A549 (cell line): ENCODE measurements at regions not wholly inside any gene's neighbourhood (a gene's known extent, or its start where the extent isn't known, plus 50 kb on each side); places are given as distances from the start of the nearest gene placed in this dataset.

Source experiments
- ATAC-seq, 2 experiments: fragments of 200-7000 bp in 1 of 2; fragments of >200 bp in 1 of 2; cut with Nextera tagmentation in 1 of 2; cut with Tn5 transposase in 1 of 2; 3 replicates each; pipeline versions ENCODE4 v1.8.0 to v1.9.1; 2018 to 2020; ENCODE audit warnings: mild to moderate bottlenecking in 1 of 2, moderate library complexity in 1 of 2
- CTCF ChIA-PET: fragments of 300-600 bp; sonication (Branson Sonifier 250); formaldehyde crosslinking; extraction: SDS; loops from one replicate; lab custom pipeline; 2021; ENCODE audit warnings: antibody characterized with exemption, inconsistent platforms; lab: Yijun Ruan, JAX
- POLR2A ChIA-PET: fragments of 350-600 bp; formaldehyde crosslinking; extraction: SDS; loops from one replicate; lab custom pipeline; 2021; ENCODE audit warnings: antibody characterized with exemption, inconsistent platforms; lab: Yijun Ruan, JAX
- DNase-seq, 2 experiments: peaks; one replicate each; pipeline versions ENCODE4 v3.0.0 to v3.0.0-alpha.2; 2011 to 2016; ENCODE audit warnings: low read depth in 1 of 2, low spot score in 1 of 2
- FAIRE-seq: peaks from 2 replicates; lab custom pipeline; 2011; peaks lifted over from hg19 to GRCh38; lab: Jason Lieb, UNC
- H3K27ac ChIP-seq, 2 experiments: fragments of >200 bp; sonication (Bioruptor Twin); formaldehyde crosslinking; 3 replicates each; pipeline ENCODE4 v1.5.1; 2016 to 2017
- H3K4me1 ChIP-seq: fragments of >200 bp; sonication (Bioruptor Twin); formaldehyde crosslinking; 3 replicates; pipeline ENCODE4 v1.6.1; 2016
- H3K4me2 ChIP-seq: fragments of >200 bp; sonication (Bioruptor Twin); formaldehyde crosslinking; 3 replicates; pipeline ENCODE4 v1.6.1; 2016
- H3K4me3 ChIP-seq: fragments of >200 bp; sonication (Bioruptor Twin); formaldehyde crosslinking; 3 replicates; pipeline ENCODE4 v1.5.1; 2016
- H3K9me3 ChIP-seq: fragments of >200 bp; sonication (Bioruptor Twin); formaldehyde crosslinking; 3 replicates; pipeline ENCODE4 v1.6.1; 2016
- CBX2 ChIP-seq: fragments of 200-600 bp; sonication (generic); IDR thresholded peaks from 2 replicates; pipeline ENCODE4 v1.6.1; 2016; ENCODE audit warnings: low read depth, mild to moderate bottlenecking, borderline replicate concordance
- CBX8 ChIP-seq: fragments of 200-600 bp; sonication (generic); IDR thresholded peaks from 2 replicates; pipeline ENCODE4 v1.6.1; 2016
- EHF ChIP-seq: fragments of 250-450 bp; sonication (Bioruptor Pico); IDR thresholded peaks from 2 replicates; pipeline ENCODE4 v1.5.0; 2020; ENCODE audit warnings: mild to moderate bottlenecking
- FOSL2 ChIP-seq, 2 experiments: fragments of 450-650 bp in 1 of 2; fragments of >200 bp in 1 of 2; sonication (Bioruptor Twin) in 1 of 2; formaldehyde crosslinking; IDR thresholded peaks; 2 replicates each; pipeline versions ENCODE4 v1.5.0 to v1.6.1; 2016 to 2020; ENCODE audit warnings: mild to moderate bottlenecking in 1 of 2, moderate library complexity in 1 of 2
- FOXS1 ChIP-seq: fragments of 250-450 bp; sonication (Bioruptor Pico); IDR thresholded peaks from 2 replicates; pipeline ENCODE4 v1.5.0; 2020; ENCODE audit warnings: mild to moderate bottlenecking, moderate library complexity
- GATA3 ChIP-seq: IDR thresholded peaks from 2 replicates; pipeline ENCODE4 v1.6.1; 2012; ENCODE audit warnings: borderline replicate concordance
- HOXA7 ChIP-seq: fragments of 250-450 bp; sonication (Bioruptor Pico); IDR thresholded peaks from 2 replicates; pipeline ENCODE4 v1.5.0; 2020; ENCODE audit warnings: mild to moderate bottlenecking, moderate library complexity
- HOXB13 ChIP-seq: fragments of 250-450 bp; sonication (Bioruptor Pico); IDR thresholded peaks from 2 replicates; pipeline ENCODE4 v1.5.0; 2020; ENCODE audit warnings: low read depth, mild to moderate bottlenecking, moderate library complexity
- HOXB5 ChIP-seq: fragments of 250-450 bp; sonication (Bioruptor Pico); IDR thresholded peaks from 2 replicates; pipeline ENCODE4 v1.5.0; 2020; ENCODE audit warnings: mild to moderate bottlenecking, moderate library complexity
- JUNB ChIP-seq: fragments of >200 bp; sonication (Bioruptor Twin); formaldehyde crosslinking; IDR thresholded peaks from 2 replicates; pipeline ENCODE4 v1.6.1; 2016
- KDM1A ChIP-seq: fragments of 200-600 bp; sonication (generic); IDR thresholded peaks from 2 replicates; pipeline ENCODE4 v1.6.1; 2016; ENCODE audit warnings: low read depth, mild to moderate bottlenecking
- MAX ChIP-seq: IDR thresholded peaks from 2 replicates; pipeline ENCODE4 v1.6.1; 2012
- MAZ ChIP-seq: fragments of 150-350 bp; IDR thresholded peaks from 2 replicates; pipeline ENCODE4 v1.6.1; 2014; ENCODE audit warnings: antibody characterized with exemption, low read depth, low read length, borderline replicate concordance
- MYC ChIP-seq: IDR thresholded peaks from 2 replicates; pipeline ENCODE4 v1.6.1; 2012; ENCODE audit warnings: mild to moderate bottlenecking, inconsistent platforms, low read length, improper control_type of control experiment, borderline replicate concordance
- NR3C1 ChIP-seq: fragments of >200 bp; sonication (Bioruptor Twin); formaldehyde crosslinking; IDR thresholded peaks from 3 replicates; pipeline ENCODE4 v1.6.1; 2017
- PHF8 ChIP-seq: fragments of 200-600 bp; sonication (generic); IDR thresholded peaks from 2 replicates; pipeline ENCODE4 v1.6.1; 2016; ENCODE audit warnings: low read depth, mild to moderate bottlenecking, antibody characterized with exemption, moderate library complexity, borderline replicate concordance
- POLR2A ChIP-seq: IDR thresholded peaks from 2 replicates; pipeline ENCODE4 v1.6.1; 2012; ENCODE audit warnings: mild to moderate bottlenecking, low read length
- POLR2AphosphoS2 ChIP-seq: conservative IDR thresholded peaks from 2 replicates; pipeline ENCODE4 v1.6.1; 2012; ENCODE audit warnings: low read length, improper control_type of control experiment, inconsistent platforms
- RARB ChIP-seq: fragments of 250-450 bp; sonication (Bioruptor Pico); IDR thresholded peaks from 2 replicates; pipeline ENCODE4 v1.8.0; 2021; ENCODE audit warnings: mild to moderate bottlenecking, moderate library complexity
- RCOR1 ChIP-seq: fragments of 150-350 bp; IDR thresholded peaks from 2 replicates; pipeline ENCODE4 v1.6.1; 2014; ENCODE audit warnings: antibody characterized with exemption, low read length, low read depth
- TFCP2L1 ChIP-seq: fragments of 250-450 bp; sonication (Bioruptor Pico); IDR thresholded peaks from 2 replicates; pipeline ENCODE4 v1.5.0; 2021; ENCODE audit warnings: mild to moderate bottlenecking
- TP53 ChIP-seq: fragments of 250-450 bp; sonication (Bioruptor Pico); IDR thresholded peaks from 2 replicates; pipeline ENCODE4 v1.5.0; 2021; ENCODE audit warnings: mild to moderate bottlenecking, moderate library complexity
- ZC3H11A ChIP-seq: fragments of 450-650 bp; IDR thresholded peaks from 2 replicates; pipeline ENCODE4 v1.6.1; 2014; ENCODE audit warnings: antibody characterized with exemption, mild to moderate bottlenecking
- ZFP36 ChIP-seq: fragments of 450-650 bp; IDR thresholded peaks from 2 replicates; pipeline ENCODE4 v1.6.1; 2014; ENCODE audit warnings: borderline replicate concordance; ENCODE audit not compliant: partially characterized antibody
- ZNF302 ChIP-seq: fragments of 250-450 bp; sonication (Bioruptor Pico); IDR thresholded peaks from 2 replicates; pipeline ENCODE4 v1.9.0; 2021; ENCODE audit warnings: inconsistent platforms, mild to moderate bottlenecking, moderate library complexity
- WGBS: methylation state at CpG from one replicate; pipeline ENCODE4 v1.1.6; 2017; ENCODE audit errors: missing lambda C conversion rate; 5-methylcytosine and 5-hydroxymethylcytosine counted together
- TF ChIP-seq, protein P1 (sequence below): fragments of 250-450 bp; sonication (Bioruptor Pico); IDR thresholded peaks from 2 replicates; pipeline ENCODE4 v1.5.0; 2021; ENCODE audit warnings: mild to moderate bottlenecking, moderate library complexity, borderline replicate concordance
- TF ChIP-seq, protein P2 (sequence below): fragments of >200 bp; sonication (Bioruptor Twin); formaldehyde crosslinking; IDR thresholded peaks from 3 replicates; pipeline ENCODE4 v1.5.1; 2016
- TF ChIP-seq, protein P3 (sequence below): IDR thresholded peaks from 2 replicates; pipeline ENCODE4 v1.6.1; 2012

GRCh38 chr16:48887646-48888210, 277.7 kb upstream of the N4BP1 start:
- no peak for DNase-seq
- H3K4me1 ChIP-seq: no peaks in the 10 kb centered on the region
- no peak overlapping the region for H3K4me3 ChIP-seq
- ChIA-PET POLR2A (no interaction called here), CTCF (no interaction called here)
- no peaks in the 10 kb centered on the region for H3K9me3 ChIP-seq
- H3K27ac ChIP-seq: no peak overlapping the region
- FAIRE-seq: no peak
- ATAC-seq: no peak
- 2% methylated on average over 9 of the region's 9 CpGs for WGBS
- no peak for TF ChIP-seq HOXB5 (CRISPR knock-in tag)
- no peak for TF ChIP-seq GATA3
- no peak for TF ChIP-seq MAZ
- TF ChIP-seq PHF8: no peak
- no peak for TF ChIP-seq MYC
- TF ChIP-seq MAX: no peak
- TF ChIP-seq FOSL2 (IDR thresholded peaks at IDR 0.05): no peak
- TF ChIP-seq FOSL2 (CRISPR knock-in tag; IDR thresholded peaks at IDR 0.05): no peak
- TF ChIP-seq POLR2AphosphoS2: no peak
- TF ChIP-seq KDM1A: no peak
- TF ChIP-seq, protein P1, sequence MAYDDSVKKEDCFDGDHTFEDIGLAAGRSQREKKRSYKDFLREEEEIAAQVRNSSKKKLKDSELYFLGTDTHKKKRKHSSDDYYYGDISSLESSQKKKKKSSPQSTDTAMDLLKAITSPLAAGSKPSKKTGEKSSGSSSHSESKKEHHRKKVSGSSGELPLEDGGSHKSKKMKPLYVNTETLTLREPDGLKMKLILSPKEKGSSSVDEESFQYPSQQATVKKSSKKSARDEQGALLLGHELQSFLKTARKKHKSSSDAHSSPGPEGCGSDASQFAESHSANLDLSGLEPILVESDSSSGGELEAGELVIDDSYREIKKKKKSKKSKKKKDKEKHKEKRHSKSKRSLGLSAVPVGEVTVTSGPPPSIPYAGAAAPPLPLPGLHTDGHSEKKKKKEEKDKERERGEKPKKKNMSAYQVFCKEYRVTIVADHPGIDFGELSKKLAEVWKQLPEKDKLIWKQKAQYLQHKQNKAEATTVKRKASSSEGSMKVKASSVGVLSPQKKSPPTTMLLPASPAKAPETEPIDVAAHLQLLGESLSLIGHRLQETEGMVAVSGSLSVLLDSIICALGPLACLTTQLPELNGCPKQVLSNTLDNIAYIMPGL (CRISPR knock-in tag): no peak
- no peak for TF ChIP-seq ZFP36
- no peak for TF ChIP-seq FOXS1 (CRISPR knock-in tag)
- no peak for TF ChIP-seq RCOR1
- no peak overlapping the region for H3K4me2 ChIP-seq

DNA sequence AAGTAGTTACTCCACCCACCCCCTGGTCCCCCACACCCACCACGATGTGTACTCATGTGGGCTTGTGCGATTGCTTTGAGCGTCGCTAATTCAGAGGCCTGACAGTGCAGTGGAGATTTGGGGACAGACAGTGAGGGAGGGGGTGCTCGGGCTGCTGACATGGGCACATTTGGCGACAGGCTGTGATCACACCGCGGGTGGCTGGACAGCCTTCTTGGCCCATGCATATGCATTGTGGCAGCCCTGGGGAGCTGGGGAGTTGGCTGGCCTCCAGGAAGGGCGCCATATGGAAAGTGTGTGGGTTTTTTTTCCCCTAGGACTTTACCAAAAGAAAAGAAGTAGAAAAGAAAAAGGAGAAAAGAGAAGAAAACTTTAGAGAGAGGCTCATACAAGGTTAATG, 275.5 kb upstream of the N4BP1 start:
- H3K9me3 ChIP-seq: no peaks in the 10 kb centered on the region
- H3K4me1 ChIP-seq: no peaks in the 10 kb centered on the region
- no peak overlapping the region for H3K4me2 ChIP-seq
- ChIA-PET POLR2A (no interaction called here), CTCF (no interaction called here)
- no peak for TF ChIP-seq ZFP36
- no peak for TF ChIP-seq ZC3H11A
- TF ChIP-seq HOXA7 (CRISPR knock-in tag): no peak
- TF ChIP-seq EHF (CRISPR knock-in tag): no peak
- no peak for TF ChIP-seq TFCP2L1 (CRISPR knock-in tag)
- TF ChIP-seq, protein P2, sequence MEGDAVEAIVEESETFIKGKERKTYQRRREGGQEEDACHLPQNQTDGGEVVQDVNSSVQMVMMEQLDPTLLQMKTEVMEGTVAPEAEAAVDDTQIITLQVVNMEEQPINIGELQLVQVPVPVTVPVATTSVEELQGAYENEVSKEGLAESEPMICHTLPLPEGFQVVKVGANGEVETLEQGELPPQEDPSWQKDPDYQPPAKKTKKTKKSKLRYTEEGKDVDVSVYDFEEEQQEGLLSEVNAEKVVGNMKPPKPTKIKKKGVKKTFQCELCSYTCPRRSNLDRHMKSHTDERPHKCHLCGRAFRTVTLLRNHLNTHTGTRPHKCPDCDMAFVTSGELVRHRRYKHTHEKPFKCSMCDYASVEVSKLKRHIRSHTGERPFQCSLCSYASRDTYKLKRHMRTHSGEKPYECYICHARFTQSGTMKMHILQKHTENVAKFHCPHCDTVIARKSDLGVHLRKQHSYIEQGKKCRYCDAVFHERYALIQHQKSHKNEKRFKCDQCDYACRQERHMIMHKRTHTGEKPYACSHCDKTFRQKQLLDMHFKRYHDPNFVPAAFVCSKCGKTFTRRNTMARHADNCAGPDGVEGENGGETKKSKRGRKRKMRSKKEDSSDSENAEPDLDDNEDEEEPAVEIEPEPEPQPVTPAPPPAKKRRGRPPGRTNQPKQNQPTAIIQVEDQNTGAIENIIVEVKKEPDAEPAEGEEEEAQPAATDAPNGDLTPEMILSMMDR: no peak
- no peak for TF ChIP-seq POLR2AphosphoS2
- no peak for TF ChIP-seq CBX2
- TF ChIP-seq, protein P3, sequence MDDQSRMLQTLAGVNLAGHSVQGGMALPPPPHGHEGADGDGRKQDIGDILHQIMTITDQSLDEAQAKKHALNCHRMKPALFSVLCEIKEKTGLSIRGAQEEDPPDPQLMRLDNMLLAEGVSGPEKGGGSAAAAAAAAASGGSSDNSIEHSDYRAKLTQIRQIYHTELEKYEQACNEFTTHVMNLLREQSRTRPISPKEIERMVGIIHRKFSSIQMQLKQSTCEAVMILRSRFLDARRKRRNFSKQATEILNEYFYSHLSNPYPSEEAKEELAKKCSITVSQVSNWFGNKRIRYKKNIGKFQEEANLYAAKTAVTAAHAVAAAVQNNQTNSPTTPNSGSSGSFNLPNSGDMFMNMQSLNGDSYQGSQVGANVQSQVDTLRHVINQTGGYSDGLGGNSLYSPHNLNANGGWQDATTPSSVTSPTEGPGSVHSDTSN: no peak
- TF ChIP-seq NR3C1: no peak
- TF ChIP-seq ZNF302 (CRISPR knock-in tag): no peak
- no peak for TF ChIP-seq CBX8
- TF ChIP-seq RARB (CRISPR knock-in tag): no peak
- TF ChIP-seq POLR2A: no peak
- TF ChIP-seq HOXB13 (CRISPR knock-in tag): no peak
- no peak for TF ChIP-seq JUNB
- no peak for TF ChIP-seq TP53 (CRISPR knock-in tag)
- TF ChIP-seq, all 56 proteins: peak for 0
- no peak for FAIRE-seq
- ATAC-seq: no peak
- no peak overlapping the region for H3K27ac ChIP-seq
- DNase-seq: no peak
- WGBS: 21% methylated on average over 9 of the region's 9 CpGs
- no peak overlapping the region for H3K4me3 ChIP-seq
